ENCODE measurements at regions not wholly inside any gene's neighbourhood (a gene's known extent, or its start where the extent isn't known, plus 50 kb on each side); places are given as distances from the start of the nearest gene placed in this dataset.
"Not testable (repeated sequence)": the region's sequence is repeated elsewhere in the genome, so short reads cannot be mapped to it uniquely, and the experiment has no call there.

DNA sequence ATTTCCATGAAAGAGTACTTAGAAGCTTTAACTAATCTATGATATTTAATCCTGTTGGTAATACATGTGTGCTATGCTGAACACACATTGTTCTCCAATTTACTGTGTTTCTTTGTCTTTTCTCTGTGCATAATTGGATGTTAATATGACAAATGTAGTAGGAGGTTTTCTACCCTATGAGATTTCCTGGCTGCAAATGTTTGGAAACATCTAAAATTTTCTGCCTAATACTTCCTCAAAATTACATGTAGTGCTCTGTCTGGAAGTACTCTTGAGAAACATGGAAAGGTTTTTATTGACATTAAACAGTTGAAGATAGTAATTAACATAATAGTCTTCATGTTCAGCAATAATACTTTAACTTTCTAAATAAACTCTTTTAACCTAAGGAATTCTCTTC lies 213.0 kb downstream of the KITLG start:
- no peak for DNase-seq (ENCODE audit: low read depth, low spot score)

GRCh38 chr12:88368077-88368476 lies 212.2 kb downstream of the KITLG start:
- DNase-seq (ENCODE audit: low read depth, low spot score): not testable (repeated sequence)

DNA sequence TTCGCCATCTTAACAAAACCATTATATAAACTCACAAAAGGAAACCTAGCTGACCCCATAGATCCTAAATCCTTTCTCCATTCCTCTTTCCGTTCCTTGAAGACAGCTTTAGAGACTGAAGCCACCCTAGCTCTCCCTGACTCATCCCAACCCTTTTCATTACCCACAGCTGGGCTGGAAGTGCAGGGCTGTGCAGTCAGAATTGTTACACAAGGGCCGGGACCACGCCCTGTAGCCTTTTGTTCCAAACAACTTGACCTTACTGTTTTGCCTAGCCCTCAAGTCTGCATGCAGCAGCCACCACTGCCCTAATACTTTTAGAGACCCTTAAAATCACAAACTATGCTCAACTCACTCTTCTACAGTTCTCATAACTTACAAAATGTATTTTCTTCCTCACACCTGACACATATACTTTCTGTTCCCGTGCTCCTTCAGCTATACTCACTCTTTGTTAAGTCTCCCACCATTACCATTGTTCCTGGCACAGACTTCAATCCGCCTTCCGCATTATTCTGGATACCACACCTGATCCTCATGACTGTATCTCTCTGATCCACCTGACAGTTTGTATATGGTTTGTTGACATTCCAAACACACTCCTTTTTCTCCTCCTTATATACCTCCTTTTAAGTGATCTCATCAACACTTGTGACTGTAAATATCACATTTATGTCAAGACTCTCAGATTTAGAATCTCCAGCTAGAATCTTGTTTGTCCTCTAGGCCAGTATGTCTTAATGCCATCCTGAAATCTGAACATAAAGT lies 208.7 kb downstream of the KITLG start:
- no peak for DNase-seq (ENCODE audit: low read depth, low spot score)

DNA sequence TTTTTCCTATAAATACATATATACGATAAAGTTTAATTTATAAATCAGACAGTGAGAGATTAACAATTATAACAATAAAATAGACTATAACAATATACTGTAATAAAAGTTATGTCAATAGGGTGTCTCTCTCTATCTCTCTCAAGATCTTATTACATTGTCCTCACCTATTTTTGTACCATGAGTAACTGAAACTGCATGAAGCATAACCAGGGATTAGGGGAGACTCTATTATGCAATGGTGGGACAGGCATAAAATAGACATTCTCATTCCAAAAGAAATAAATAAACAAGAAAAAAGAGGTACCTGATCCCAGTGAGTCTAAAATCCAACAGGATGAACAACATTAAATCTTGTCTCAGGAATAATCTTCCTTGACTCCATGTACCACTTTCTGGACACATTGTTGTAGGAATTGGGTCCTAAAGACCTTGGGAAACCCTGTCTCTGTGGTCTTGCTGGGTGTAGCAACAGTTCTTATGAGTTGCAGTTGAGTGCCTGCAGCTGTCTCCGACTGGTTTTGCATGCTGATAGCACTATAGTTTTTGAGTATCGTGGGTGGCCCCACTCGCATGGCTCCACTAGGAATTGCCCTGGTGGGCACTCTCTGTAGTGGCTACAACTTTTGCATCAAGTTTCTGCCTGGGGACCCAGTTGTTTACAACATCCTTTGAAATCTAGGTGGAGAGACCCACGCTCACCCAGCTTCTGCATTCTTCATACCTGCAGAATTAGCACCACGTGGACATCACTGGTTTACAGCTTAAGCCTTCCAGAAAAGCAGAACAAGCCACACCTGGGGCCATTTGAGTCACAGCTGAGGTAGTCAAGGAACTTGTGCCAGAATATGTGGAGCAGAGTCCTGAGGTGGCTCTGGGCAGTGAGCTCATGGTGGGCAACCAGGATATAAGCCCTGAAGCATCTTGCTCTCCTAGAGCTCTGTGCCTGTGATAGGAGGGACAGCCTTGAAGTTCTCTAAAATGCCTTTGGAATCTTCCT lies 204.7 kb downstream of the KITLG start:
- DNase-seq (ENCODE audit: low read depth, low spot score): no peak

DNA sequence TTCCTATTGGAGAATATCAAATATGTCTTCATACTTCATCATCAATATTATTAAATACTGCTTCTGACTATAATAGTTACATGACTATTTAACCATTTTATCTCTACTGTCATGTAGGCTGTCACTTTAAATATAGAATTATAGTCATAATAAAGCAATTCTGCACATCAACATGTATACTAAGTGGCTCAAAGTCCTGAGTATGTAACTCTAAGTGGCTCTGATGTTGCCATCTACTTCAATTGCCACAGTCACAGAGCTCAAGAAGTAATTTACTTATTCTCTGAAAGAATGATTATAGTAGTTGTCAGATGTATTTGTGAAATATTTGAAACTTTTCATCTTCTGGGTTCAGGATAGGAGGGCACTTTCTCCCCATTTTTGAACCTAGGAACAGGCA lies 202.3 kb downstream of the KITLG start:
- no peak for DNase-seq (ENCODE audit: low read depth, low spot score)

DNA sequence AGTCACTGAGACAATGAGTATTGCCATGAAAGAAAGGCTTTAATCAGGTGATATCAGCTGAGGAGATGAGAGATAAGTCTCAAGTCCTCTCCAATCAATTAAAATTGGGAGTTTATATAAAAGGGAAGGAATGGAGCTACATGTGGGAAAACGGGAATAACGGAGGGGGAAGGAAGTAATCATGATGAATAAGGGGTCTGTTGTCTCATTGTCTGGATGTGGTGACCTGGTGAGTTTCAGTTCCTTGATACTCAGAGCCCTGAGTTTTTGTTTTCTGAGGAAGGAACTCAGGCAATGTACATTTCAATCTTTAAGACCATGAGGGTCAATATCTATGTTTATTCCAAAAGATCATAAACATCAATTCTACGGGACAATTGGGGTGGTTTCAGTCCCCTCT lies 198.8 kb downstream of the KITLG start:
- no peak for DNase-seq (ENCODE audit: low read depth, low spot score)

- no peak for DNase-seq (ENCODE audit: low read depth, low spot score)
These were observed 196.9 kb downstream of the KITLG start for GRCh38 chr12:88383405-88383804.

DNA sequence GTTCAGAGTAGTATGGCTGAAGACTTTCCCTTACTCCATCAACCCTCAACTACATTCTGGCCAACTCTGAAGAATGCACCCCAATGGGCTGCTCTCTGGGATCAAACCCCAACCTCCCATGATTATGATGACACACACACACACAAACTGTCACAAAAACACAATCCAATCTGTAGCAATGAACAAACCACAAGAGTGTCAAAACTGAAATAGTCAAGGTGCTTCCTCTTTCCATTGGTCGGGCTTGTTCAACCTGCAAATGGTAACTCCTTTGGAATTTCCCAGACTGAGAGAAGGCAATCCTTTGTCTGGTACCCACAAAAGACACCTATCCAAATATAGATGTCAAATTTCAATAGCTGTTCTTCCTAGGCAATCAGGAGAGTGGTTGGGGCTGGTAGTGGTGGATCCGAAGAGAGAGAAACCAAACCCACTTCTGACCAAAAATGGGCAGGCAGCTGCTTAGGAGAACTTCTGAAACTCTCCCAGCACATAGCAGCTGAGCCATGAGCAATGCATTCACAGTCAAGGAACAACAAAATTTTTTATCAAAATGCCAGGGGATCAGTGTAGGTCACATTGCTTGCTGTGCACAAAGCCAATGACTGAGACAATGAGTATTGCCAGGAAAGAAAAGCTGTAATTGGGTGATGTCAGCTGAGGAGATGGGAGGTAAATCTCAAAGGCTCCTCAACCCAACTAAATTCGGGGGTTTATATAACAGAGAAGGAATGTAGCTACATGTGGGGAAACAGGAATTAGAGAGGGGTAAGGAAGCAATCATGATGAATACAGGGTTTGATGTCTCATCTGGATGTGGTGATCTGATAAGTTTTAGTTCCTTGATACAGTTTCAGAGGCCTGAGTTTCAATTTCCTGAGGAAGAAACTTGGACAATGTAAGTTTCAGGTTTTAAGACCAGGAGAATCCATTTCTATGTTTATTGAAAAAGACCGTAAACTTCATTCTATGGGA lies 191.4 kb downstream of the KITLG start:
- DNase-seq (ENCODE audit: low read depth, low spot score): no peak

- no peak for DNase-seq (ENCODE audit: low read depth, low spot score)
These were observed 189.5 kb downstream of the KITLG start for GRCh38 chr12:88390811-88391210.

DNA sequence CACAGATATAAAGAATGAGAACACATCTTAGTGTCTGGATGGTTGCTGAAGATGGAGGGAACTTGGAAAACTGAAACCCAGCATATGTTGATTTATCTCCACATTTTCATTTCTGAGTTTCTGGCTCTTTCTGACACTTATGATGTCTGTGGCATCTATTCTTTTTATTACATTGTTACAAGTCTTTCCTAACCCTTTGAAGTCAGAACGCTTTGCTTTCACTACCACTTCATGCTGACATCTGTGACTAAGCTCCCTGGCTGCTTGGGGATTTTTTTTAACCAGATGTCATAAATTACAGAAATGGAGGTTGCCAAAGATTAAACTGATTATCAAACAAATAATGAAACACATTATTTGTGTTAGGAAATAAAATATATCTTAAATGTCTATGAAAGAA lies 188.7 kb downstream of the KITLG start:
- DNase-seq (ENCODE audit: low read depth, low spot score): peak; percentile 69

- no peak for DNase-seq (ENCODE audit: low read depth, low spot score)
These were observed 187.1 kb downstream of the KITLG start for GRCh38 chr12:88393017-88393767.

GRCh38 chr12:88398031-88398430 lies 182.2 kb downstream of the KITLG start:
- no peak for DNase-seq (ENCODE audit: low read depth, low spot score)

DNA sequence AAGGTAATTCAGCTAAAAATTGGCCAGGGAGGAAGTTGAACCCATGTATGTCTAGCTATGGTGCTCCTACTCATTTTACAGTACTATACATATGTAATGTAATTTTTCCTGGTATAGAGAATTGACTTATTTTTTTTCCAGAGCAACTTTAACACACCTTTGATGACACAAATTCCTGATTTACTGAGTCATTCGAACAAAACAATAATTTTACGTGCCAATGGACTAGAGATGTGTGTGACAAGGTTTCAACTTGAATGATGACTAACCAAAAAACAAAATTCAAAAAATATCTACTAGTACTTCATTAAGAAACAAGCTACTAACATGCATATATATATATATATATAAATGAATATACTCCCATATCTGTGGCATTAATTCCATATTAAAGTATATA lies 180.5 kb downstream of the KITLG start:
- no peak for DNase-seq (ENCODE audit: low read depth, low spot score)

- DNase-seq (ENCODE audit: low read depth, low spot score): no peak
These were observed 180.0 kb downstream of the KITLG start for GRCh38 chr12:88400302-88400701.

GRCh38 chr12:88401155-88401554 lies 179.1 kb downstream of the KITLG start:
- DNase-seq (ENCODE audit: low read depth, low spot score): no peak

- no peak for DNase-seq (ENCODE audit: low read depth, low spot score)
These were observed 173.4 kb downstream of the KITLG start for GRCh38 chr12:88406905-88407304.

- no peak for DNase-seq (ENCODE audit: low read depth, low spot score)
These were observed 171.4 kb downstream of the KITLG start for GRCh38 chr12:88408823-88409222.

DNA sequence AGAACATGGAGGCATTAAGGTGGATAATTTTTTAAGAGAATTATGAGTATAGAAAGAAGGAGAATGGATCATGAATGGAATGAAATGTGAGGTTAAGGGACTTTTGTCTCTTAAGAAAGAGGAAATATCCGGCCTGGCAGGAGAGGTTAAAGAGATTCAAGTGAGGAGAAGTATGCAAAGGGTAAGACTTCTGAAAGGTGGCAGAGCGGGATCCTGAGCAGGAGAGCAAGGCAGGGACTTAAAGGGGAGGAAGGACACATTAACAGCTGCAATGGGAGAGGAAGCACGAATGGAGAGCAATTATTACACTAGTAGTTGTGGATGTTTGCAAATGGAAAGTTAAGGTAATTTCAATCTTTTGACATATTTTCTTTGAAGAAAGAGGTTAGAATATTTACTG lies 171.0 kb downstream of the KITLG start:
- no peak for DNase-seq (ENCODE audit: low read depth, low spot score)

DNA sequence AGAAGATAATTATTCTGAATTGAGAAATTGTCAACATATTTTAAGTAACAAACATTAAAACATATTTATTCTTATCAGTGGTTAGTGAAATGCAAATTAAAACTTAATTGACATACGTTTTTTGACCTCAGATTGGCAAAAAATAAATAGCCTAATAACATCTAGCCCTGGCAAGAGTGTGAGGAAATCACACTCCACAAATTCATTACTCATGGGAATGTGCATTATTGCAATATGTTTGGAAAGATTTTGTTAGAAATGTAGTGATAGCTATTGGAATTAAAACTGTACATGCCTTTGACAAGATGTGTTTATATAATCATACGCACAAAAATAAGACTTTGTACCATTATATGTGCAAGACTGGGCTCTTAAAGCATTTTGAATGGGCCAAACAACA lies 168.6 kb downstream of the KITLG start:
- no peak for DNase-seq (ENCODE audit: low read depth, low spot score)

DNA sequence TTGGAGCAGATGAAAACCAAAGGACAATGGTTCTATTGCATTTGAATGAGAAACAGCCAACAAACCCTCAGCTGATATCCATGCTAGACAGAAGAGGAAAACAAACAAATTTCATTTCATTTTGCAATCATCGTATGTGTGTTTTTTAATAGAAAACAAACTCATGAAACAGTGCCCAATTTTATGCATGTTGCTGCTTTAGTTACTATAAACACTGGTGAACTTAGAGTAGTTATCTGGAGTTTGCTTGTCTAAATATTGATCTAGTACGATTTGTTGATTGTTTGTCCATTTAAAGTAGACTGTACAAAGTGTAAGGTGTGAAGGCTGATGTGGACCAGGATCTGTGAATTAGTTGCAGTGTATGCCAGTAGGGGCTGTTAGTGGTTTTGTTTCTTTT lies 166.6 kb downstream of the KITLG start:
- DNase-seq (ENCODE audit: low read depth, low spot score): no peak

- DNase-seq (ENCODE audit: low read depth, low spot score): no peak
These were observed 164.1 kb downstream of the KITLG start for GRCh38 chr12:88416155-88416554.

All from smooth muscle cell of the brain vasculature (primary cell).